HG03025 (cell line): ENCODE measurements at regions not wholly inside any gene's neighbourhood (a gene's known extent, or its start where the extent isn't known, plus 50 kb on each side); places are given as distances from the start of the nearest gene placed in this dataset.
"Not testable (repeated sequence)": the region's sequence is repeated elsewhere in the genome, so short reads cannot be mapped to it uniquely, and the experiment has no call there.

ENCODE experiments used
- ATAC-seq: cut with Tn5 transposase; IDR thresholded peaks from one replicate; pipeline ENCODE4 v1.9.1; 2021; ENCODE audit warnings: mild to moderate bottlenecking, moderate library complexity; ENCODE audit not compliant: unreplicated experiment, low FRiP score

- no peak for ATAC-seq
These were observed 51.1 kb upstream of the ROPN1 start for GRCh38 chr3:124043023-124043422.

DNA sequence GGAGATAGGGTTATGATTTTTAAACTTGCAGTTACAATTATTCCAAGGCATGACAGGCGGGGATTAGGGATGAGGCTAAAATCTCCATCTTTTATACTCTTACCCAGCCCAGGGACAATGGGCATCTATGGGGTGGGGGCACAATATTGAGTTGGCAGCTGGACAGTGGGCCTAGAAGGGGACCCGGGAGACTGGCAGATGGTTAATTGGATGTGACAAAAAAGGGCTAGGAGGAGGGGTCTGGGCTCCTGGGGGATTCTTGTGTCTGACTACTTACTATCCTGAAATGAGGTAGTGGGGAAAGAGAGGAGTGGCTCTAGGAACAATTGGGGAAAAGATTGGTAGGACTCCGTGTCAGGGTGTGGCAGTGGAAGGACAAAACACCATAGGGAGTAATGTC is 53.0 kb upstream of the ROPN1 start:
- ATAC-seq: no peak

DNA sequence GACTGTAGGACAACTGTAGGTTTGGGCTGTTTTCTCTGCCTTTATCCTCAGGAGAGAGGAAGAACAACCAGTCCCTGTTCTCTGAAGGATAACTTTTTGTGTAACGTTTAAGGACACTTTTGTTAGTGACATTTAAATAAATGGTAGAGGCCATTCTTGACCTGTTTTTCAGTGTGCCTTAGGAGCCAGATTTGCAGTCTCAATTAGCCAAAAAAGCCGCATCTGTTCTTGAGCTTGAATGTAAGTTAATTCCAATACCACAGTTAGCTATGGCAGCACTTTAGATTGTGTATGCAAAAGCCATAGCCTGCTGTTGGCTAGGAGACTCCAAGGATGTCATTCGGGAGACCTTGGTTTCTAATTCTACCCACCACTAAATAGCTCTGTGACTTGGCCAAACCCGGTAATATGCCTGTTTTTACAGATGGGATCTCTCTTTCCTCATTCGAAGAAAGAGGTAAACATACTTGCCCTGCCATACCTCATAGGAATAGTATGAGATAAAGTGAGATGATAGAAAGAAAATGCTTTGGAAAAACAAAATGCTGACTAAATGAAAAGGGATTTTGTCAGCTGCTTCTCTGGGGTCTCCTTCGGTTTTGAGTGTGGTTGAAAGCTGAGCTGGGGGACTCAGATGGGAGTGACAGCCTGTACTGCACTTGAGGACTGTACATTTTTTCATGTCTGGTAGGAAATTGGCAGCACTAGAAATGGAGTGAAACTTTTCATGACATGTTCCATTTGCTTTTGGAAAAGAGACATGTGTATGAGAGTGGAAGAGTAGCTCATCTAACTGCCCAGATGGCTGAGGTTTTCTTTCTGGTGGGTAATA is 57.3 kb upstream of the ROPN1 start:
- no peak for ATAC-seq

GRCh38 chr3:124051636-124052035 is 59.7 kb upstream of the ROPN1 start:
- ATAC-seq: no peak

DNA sequence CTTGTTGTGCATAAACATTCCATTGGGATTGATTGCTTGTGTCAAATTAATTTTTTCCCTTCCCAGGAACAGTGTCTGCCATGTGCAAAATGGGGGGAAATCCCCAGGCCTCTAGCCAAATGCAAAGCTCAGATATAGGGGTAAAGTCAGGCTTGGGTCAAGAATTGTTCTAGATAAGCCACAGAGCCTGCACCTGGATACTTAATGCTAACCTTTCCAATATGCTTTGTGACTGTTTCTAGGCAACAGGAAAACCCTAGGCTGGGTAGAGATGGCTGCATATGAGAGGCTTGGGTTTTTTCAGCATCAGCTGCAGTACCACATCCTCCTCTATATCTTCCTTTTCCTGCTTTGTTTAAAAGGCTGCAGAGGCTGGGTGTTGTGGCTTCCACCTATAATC is 61.9 kb upstream of the ROPN1 start:
- no peak for ATAC-seq

DNA sequence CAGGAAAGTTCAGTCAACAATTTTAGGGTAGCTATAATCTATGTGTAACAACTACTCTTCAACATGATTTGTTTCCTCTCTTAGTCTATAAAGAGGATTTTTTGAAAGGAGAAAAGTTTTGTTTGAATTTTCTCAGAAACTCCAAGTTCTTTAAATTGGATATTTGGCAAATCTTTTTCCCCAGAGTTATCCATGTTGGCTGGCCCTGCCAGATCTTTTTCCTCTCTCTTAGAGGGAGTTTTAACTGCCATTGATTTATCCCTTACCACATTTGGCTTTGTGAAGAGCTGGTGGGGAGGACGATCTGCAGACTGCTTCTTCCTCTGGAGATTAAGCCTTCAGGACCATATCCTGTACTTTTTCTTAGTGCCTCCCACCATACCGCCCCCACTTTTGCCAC is 64.9 kb upstream of the ROPN1 start:
- no peak for ATAC-seq

DNA sequence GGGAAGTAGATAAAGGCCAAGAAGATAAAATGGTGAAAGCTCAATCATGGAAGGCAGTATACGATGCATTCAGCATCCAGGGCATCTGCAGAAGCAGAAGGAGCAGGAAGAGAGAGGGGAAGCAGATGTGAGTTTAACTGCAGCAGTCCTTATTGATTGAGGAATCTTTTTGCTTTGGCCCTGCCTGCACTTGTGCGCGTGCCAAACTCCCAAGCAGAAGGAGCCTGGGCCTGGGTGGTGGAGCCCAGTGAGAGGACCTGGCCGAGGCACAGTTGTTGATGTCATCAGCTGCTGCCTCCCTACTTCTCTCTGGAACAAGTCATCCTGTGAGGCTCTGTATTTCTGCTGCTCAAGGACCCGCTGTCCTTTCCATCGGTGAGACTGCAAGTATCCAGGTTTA is 65.5 kb upstream of the ROPN1 start:
- no peak for ATAC-seq

DNA sequence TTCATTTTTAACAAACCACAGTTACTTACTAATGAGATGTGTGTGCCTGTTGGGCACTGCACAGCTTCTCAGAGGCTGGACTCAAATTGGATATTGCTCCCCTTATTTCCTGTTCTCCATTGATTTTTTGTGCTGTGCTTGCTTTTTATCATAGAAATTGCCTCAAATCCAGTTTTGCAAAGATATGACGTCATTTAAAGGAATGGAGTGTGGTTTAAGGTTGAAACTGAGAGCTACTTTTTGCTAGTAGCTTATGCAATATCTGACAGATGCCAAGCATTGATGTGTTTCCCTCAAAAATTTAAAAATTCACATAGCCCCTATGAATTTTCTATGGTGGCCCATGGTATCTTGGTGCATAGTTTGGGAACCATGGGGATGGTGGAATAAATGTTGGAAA is 67.7 kb upstream of the ROPN1 start:
- ATAC-seq: no peak

DNA sequence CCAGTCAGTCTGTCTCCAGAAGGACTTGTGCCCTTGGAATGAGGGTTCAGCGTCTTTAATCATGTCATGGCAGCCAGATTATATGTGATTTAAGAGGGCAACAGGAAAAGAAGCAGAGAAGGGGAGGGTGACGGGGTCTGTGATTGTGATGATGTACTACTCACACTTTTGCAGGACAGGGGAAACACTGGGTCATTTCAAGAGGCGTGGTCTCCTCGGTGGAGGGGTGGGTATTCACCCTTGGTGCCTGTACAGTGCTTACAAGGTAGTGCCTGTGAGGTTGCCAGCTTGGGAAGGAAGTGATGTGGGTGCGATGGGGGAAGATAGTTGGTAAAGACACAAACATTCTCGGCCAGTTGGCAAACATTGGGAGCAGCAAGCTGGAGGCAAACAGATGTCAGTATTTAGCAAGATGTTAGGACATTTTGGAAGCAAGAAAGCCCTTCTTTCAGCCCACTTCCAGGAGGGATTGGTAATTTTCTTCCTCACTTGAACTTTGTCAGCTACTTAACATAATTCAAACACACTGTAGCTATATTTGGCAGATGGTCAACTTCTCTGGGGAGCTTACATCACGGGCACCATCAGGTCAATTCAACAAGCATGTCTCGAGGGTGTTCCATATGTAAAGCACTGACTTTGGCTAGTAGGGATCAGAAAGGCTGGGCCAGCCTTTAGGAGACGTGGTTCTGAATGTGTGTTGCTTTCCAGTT is 71.4 kb upstream of the ROPN1 start:
- no peak for ATAC-seq

DNA sequence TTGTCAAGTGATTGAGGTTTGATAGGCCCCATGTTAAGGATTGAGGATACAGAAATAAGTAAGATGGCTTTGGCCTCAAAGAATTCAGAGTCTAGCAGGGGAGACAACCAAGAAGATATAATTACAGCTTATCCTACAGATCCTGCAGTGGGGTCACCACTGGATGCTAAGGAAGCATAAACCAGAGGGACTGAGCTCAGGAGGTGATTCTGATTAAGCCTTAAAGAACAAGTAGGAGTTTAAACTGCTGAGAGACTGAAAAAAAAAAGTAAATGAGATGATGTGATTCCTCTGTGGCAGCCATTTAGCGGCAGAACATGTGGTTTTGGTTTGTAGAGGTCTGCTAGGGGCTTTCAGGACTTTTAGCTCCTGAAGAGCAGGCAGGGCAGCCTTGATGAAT is 72.1 kb upstream of the ROPN1 start:
- ATAC-seq: no peak

DNA sequence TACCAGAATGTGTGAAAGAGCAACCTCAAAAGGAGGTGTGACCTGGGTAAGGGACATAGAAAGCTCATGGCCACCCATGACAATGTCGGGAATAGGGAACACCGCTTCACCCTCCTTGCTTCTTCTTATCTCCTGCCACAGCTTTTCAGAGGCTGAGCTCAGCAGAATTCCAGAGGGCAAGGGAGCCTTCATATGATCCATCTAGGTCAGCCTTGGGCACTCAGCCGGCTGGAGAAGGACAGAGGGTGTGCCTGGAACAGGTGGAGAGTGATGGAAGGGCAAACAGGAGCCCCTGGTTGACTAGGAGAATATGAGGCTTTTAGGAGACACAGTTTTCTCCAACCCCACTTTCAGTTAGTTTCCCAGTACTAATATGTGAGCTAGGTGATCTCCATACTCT is 74.6 kb upstream of the ROPN1 start:
- ATAC-seq: not testable (repeated sequence)

DNA sequence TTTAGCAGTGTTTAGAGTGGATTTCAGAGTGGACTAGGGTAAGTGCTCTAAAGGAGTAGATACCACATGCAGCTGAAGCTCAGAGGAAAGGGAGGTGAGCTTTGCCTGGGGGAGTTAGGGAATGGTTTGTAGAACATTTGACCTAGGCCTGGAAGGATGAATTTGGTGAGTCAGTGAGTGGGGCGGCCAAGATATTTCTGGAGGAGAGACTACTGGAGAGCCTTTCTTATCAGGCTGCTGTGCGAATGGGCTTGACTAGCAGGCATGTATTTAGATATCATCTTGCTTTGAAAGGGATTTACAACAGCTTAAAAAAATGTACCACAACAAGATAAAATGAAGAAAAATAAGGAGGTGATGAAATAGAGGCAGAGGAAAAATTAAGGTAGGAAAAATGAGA is 77.8 kb upstream of the ROPN1 start:
- not testable (repeated sequence) for ATAC-seq

DNA sequence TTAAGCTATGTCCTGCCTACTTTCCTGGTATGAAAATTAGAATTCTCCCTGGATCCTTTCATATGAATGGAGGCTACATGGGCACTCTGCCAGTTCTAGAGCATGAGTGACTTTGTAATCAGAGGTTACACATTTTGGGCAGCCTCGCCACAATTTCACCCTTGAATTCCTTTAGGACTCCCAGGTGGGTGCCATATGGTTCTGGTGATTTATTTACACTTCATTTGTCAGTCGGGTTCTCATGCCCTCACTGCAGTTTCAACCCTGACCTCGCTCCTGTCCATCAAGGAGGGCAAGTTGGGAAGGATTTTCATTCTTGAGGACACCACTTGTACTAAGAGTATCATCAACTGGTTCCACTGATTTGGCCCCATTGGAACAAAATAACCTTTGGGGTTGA is 83.2 kb upstream of the ROPN1 start:
- ATAC-seq: not testable (repeated sequence)

DNA sequence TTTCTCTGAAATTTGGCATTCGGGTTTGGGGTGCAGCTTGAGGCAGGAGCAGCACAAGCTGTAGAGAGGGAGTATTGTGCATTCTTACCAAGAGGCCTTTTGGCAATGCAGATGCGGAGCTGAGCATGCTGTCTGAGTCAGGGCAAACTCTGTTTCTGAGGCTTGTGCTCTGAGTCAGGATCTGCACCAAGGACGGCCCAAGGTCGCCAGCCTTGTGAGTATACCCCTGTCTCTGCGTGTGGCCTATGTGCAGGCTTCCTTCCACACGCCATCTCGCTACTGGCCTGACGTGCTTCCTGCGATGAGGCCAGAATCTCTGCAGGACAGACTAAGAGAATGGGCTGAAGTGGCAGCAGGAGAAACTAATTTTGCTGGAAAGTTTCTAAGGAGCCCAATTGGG is 83.8 kb upstream of the ROPN1 start:
- ATAC-seq: no peak

DNA sequence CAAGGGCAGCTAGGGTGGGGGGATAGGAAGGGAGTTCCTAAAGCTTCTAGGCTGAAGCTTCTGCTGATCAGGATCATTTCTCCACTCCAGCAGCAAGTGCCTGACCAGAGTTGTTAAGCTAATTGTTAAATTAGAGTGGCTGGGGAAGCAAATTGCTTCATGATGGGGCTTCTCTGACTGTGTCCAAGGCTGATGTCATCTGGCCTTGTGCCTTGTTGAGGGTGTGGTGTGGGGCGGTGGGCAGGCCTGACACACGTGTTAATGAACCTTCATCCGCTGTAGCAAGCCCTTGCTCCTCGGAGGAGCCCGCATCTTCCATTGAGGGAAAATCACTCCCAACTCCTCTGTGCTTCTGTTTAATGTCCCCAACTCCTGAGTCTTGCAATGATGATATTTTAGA is 84.3 kb upstream of the ROPN1 start:
- no peak for ATAC-seq

- ATAC-seq: no peak
These were observed 87.3 kb upstream of the ROPN1 start for GRCh38 chr3:124078953-124079911.

DNA sequence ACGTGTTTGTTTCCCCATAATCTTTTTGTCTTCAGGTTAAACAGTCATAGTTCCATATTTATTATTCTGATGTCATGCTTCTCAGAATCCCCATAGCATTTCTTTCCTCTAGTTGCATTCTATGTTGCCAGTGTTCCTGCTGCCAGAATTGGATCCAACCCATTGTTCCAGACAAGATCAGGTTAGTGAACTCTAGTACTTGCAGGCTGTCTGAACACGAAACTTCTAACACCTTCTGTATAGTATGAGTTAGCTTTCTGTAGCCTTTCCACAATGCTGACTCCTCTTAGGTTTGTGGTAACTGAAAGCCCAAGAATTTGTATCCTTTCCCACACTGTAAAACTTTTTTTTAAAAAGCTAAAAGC is 88.0 kb upstream of the ROPN1 start:
- ATAC-seq: no peak

- no peak for ATAC-seq
These were observed 90.4 kb upstream of the ROPN1 start for GRCh38 chr3:124082343-124082742.

GRCh38 chr3:124084022-124084881 is 92.3 kb upstream of the ROPN1 start:
- ATAC-seq: no peak

- ATAC-seq: no peak
These were observed 96.9 kb upstream of the ROPN1 start for GRCh38 chr3:124088801-124089200.
